Activated T-cell treated with anti-CD3 and anti-CD28 coated beads for 4 hours (primary cell): ENCODE measurements at regions not wholly inside any gene's neighbourhood (a gene's known extent, or its start where the extent isn't known, plus 50 kb on each side); places are given as distances from the start of the nearest gene placed in this dataset.

Experiments
- DNase-seq: peaks from one replicate; pipeline ENCODE4 v3.0.0-alpha.2; 2020

DNA sequence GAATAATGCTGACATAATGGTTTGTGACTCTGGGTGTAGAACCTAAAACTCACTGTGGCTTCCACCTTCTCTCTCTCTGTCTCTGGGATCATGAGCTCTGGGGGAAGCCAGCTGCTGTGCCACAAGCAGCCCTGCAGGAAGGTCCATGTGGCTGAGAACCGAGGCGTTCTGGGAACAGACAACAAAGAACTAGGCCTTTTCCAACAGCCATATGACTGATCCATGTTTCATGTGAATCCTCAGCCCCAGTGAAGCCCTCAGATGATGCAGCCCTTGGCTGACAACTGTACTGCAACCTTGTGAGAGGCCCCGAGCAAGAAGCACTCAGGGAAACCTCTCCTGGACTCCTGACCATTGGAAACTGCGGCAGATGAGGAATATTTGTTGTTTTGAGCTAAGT lies 56.6 kb downstream of the HLA-G start:
- DNase-seq: no peak

DNA sequence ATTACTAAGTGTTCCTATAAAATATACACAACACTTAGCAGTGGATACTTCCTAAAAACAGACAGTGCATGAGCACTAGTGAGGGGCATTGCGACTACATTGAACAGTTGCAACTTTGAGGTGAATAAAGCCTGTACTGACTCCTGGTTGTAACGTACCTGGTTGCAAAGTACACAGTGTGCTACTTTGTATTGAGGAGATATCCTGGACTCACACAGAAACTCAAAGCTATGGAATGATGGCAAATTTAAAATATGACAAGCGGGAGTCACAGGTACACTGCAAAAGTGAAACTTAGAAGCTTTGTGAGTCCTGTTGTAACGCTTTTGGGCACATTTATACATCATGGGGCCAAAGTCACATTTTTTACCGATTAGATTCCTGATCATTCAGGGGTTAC lies 55.6 kb upstream of the HLA-A start:
- DNase-seq: no peak

DNA sequence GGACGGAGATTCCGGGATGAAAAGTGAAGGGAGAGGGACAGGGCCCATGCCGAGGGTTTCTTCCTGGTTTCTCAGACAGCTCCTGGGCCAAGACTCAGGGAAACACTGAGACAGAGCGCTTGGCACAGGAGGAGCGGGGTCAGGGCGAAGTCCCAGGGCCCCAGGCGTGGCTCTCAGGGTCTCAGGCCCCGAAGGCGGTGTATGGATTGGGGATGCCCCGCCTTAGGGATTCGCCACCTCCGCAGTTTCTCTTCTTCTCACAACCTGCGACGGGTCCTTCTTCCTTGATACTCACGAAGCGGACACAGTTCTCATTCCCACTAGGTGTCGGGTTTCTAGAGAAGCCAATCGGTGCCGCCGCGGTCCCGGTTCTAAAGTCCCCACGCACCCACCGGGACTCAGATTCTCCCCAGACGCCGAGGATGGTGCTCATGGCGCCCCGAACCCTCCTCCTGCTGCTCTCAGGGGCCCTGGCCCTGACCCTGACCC lies 55.0 kb upstream of the HLA-A start:
- no peak for DNase-seq

DNA sequence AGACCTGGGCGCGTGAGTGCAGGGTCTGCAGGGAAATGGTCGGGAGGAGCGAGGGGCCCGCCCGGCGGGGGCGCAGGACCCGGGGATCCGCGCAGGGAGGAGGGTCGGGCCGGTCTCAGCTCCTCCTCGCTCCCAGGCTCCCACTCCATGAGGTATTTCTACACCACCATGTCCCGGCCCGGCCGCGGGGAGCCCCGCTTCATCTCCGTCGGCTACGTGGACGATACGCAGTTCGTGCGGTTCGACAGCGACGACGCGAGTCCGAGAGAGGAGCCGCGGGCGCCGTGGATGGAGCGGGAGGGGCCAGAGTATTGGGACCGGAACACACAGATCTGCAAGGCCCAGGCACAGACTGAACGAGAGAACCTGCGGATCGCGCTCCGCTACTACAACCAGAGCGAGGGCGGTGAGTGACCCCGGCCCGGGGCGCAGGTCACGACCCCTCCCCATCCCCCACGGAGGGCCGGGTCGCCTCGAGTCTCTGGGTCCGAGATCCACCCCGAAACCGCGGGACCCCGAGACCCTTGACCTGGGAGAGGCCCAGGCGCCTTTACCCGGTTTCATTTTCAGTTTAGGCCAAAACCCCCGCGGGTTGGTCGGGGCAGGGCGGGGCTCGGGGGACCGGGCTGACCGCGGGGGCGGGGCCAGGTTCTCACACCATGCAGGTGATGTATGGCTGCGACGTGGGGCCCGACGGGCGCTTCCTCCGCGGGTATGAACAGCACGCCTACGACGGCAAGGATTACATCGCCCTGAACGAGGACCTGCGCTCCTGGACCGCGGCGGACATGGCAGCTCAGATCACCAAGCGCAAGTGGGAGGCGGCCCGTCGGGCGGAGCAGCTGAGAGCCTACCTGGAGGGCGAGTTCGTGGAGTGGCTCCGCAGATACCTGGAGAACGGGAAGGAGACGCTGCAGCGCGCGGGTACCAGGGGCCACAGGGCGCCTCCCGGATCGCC lies 54.2 kb upstream of the HLA-A start:
- DNase-seq: peak; percentile 72
